HCT116 (cell line): ENCODE measurements at regions not wholly inside any gene's neighbourhood (a gene's known extent, or its start where the extent isn't known, plus 50 kb on each side); places are given as distances from the start of the nearest gene placed in this dataset.

ENCODE experiments used
- ATAC-seq: fragments of 200-7000 bp; cut with Tn5 transposase; 2 replicates; pipeline ENCODE4 v1.9.1; 2020; ENCODE audit warnings: mild to moderate bottlenecking, moderate library complexity
- BruUV-seq: library from RNA; stranded (reverse); fragments of 400-500 nt; replicated peaks from 2 replicates; lab custom pipeline; 2021; lab: Mats Ljungman, UMichigan
- CTCF ChIA-PET: fragments of 300-600 bp; sonication (Branson Sonifier 250); formaldehyde crosslinking; loops from one replicate; lab custom pipeline; 2021; ENCODE audit warnings: antibody characterized with exemption; lab: Charles Lee
- POLR2A ChIA-PET: fragments of 300-600, 350-600 bp; sonication (Branson Sonifier 250); formaldehyde crosslinking; loops from one replicate; lab custom pipeline; 2021; ENCODE audit warnings: antibody characterized with exemption; lab: Charles Lee
- RAD21 ChIA-PET, 2 experiments: fragments of 300-600 bp; sonication (Branson Sonifier 250); formaldehyde crosslinking; loops; one replicate each; lab custom pipeline; 2023; ENCODE audit warnings: low total read pairs in 2 of 2; ENCODE audit not compliant: uncharacterized antibody in 2 of 2, unreplicated experiment in 2 of 2, low non-redundant PET in 1 of 2; lab: Charles Lee
- DNase-seq: peaks from one replicate; pipeline ENCODE4 v3.0.0-alpha.2; 2010; ENCODE audit warnings: low read depth, low spot score
- H2AFZ ChIP-seq: fragments of 200-600 bp; shearing (Covaris generic), sonication (generic); 2 replicates; pipeline ENCODE4 v1.6.1; 2017; ENCODE audit warnings: low read depth, mixed run types, mixed read lengths, antibody characterized with exemption, low read length; ENCODE audit not compliant: poor library complexity, severe bottlenecking
- H3K27ac ChIP-seq: 2 replicates; pipeline ENCODE4 v1.5.1; 2012; ENCODE audit warnings: low read depth, low read length
- H3K27me3 ChIP-seq: fragments of 200-600 bp; sonication (generic); 2 replicates; pipeline ENCODE4 v1.6.1; 2016; ENCODE audit warnings: mixed run types, low read length, mixed read lengths; ENCODE audit not compliant: insufficient read depth
- H3K36me3 ChIP-seq, 2 experiments: fragments of 200-500 bp in 1 of 2; fragments of 200-600 bp in 1 of 2; sonication (Bioruptor generic) in 1 of 2; sonication (generic) in 1 of 2; 2 replicates each; pipeline versions ENCODE4 v1.5.1 to v1.6.1; 2014 to 2016; ENCODE audit warnings: low read length in 2 of 2, inconsistent platforms in 1 of 2, mixed read lengths in 1 of 2, mixed run types in 1 of 2; ENCODE audit not compliant: insufficient read depth in 2 of 2, control insufficient read depth in 1 of 2
- H3K4me1 ChIP-seq, 2 experiments: fragments of 200-600 bp in 1 of 2; sonication (generic) in 1 of 2; 2 replicates each; pipeline versions ENCODE4 v1.5.1 to v1.6.1; 2012 to 2017; ENCODE audit warnings: low read length in 2 of 2, inconsistent platforms in 1 of 2, mild to moderate bottlenecking in 1 of 2, mixed read lengths in 1 of 2, mixed run types in 1 of 2, moderate library complexity in 1 of 2; ENCODE audit not compliant: insufficient read depth in 2 of 2, control insufficient read depth in 1 of 2
- H3K4me2 ChIP-seq: fragments of 200-600 bp; sonication (generic); 2 replicates; pipeline ENCODE4 v1.6.1; 2017; ENCODE audit warnings: mixed run types, low read length, mixed read lengths
- H3K4me3 ChIP-seq, 2 experiments: fragments of 200-600 bp in 1 of 2; sonication (generic) in 1 of 2; replicated peaks in 1 of 2; 2 replicates each; pipeline ENCODE4 v1.5.1; 2011 to 2016; ENCODE audit warnings: low read length in 2 of 2, control low read depth in 1 of 2, low read depth in 1 of 2, mild to moderate bottlenecking in 1 of 2, mixed read lengths in 1 of 2, mixed run types in 1 of 2
- H3K79me2 ChIP-seq: fragments of 200-600 bp; sonication (generic); 2 replicates; pipeline ENCODE4 v1.6.1; 2017; ENCODE audit warnings: mild to moderate bottlenecking, mixed run types, low read length, moderate library complexity, mixed read lengths; ENCODE audit not compliant: insufficient read depth
- H3K9ac ChIP-seq: fragments of 200-600 bp; sonication (generic); 2 replicates; pipeline ENCODE4 v1.6.1; 2016; ENCODE audit warnings: low read length, mixed read lengths
- H3K9me2 ChIP-seq: fragments of 200-600 bp; sonication (generic), shearing (Covaris generic); 2 replicates; pipeline ENCODE4 v1.6.1; 2017; ENCODE audit warnings: mixed run types, mild to moderate bottlenecking, moderate library complexity; ENCODE audit not compliant: insufficient read depth
- H3K9me3 ChIP-seq, 2 experiments: fragments of 200-500 bp in 1 of 2; fragments of 200-600 bp in 1 of 2; sonication (Bioruptor generic) in 1 of 2; sonication (generic) in 1 of 2; 2 replicates each; pipeline ENCODE4 v1.6.1; 2014 to 2017; ENCODE audit warnings: low read length in 2 of 2, mixed read lengths in 2 of 2, inconsistent platforms in 1 of 2, low read depth in 1 of 2, mild to moderate bottlenecking in 1 of 2, mixed run types in 1 of 2, moderate library complexity in 1 of 2; ENCODE audit not compliant: control insufficient read depth in 1 of 2, insufficient read depth in 1 of 2
- H4K20me1 ChIP-seq: fragments of 200-600 bp; sonication (generic), shearing (Covaris generic); 2 replicates; pipeline ENCODE4 v1.6.1; 2017; ENCODE audit warnings: mixed run types, mild to moderate bottlenecking, moderate library complexity; ENCODE audit not compliant: insufficient read depth
- EGR1 ChIP-seq: IDR thresholded peaks from 2 replicates; pipeline ENCODE4 v1.6.1; 2012; ENCODE audit warnings: low read depth
- ELF1 ChIP-seq: IDR thresholded peaks from 2 replicates; pipeline ENCODE4 v1.6.1; 2012; ENCODE audit warnings: low read depth, borderline replicate concordance
- MAX ChIP-seq: IDR thresholded peaks from 2 replicates; pipeline ENCODE4 v1.6.1; 2012
- POLR2A ChIP-seq: IDR thresholded peaks from 2 replicates; pipeline ENCODE4 v1.7.0; 2011; ENCODE audit warnings: borderline replicate concordance; ENCODE audit not compliant: insufficient read depth, insufficient read length; ENCODE audit errors: extremely low read depth
- REST ChIP-seq: IDR thresholded peaks from 2 replicates; pipeline ENCODE4 v1.6.1; 2012; ENCODE audit warnings: low read depth
- ZBTB33 ChIP-seq: IDR thresholded peaks from 2 replicates; pipeline ENCODE4 v1.6.1; 2011; ENCODE audit warnings: mild to moderate bottlenecking, low read length, moderate library complexity; ENCODE audit not compliant: insufficient replicate concordance; ENCODE audit errors: extremely low read depth
- intact Hi-C: fragments of 100-400 bp; cut with micrococcal nuclease; formaldehyde crosslinking; loops from 2 replicates; pipeline ENCODE4 v1.10.0; 2022

GRCh38 chrX:25433307-25433706 lies 417.5 kb upstream of the ARX start (continued):
- TF ChIP-seq REST (no peak), EGR1 (no peak), MAX (no peak)

- POLR2A ChIA-PET = no interaction called here
- ATAC-seq = no peak
- no peak overlapping the region for H3K4me3 ChIP-seq
- TF ChIP-seq ELF1 = no peak
- TF ChIP-seq POLR2A = no peak
- no peak for TF ChIP-seq ZBTB33
- intact Hi-C loops = no loop called here
- no peak overlapping the region for H3K9ac ChIP-seq
- no peaks in the 10 kb centered on the region for H3K27me3 ChIP-seq
- RAD21 ChIA-PET = no interaction called here
- no peak for DNase-seq
- H3K9me3 ChIP-seq = no peaks in the 10 kb centered on the region
- H2AFZ ChIP-seq = no peak overlapping the region
- H3K27ac ChIP-seq = no peak overlapping the region
- no peaks in the 10 kb centered on the region for H3K9me2 ChIP-seq
- no peaks in the 10 kb centered on the region for H4K20me1 ChIP-seq
- H3K4me1 ChIP-seq = no peaks in the 10 kb centered on the region
- H3K79me2 ChIP-seq = no peaks in the 10 kb centered on the region
- CTCF ChIA-PET = no interaction called here
- H3K36me3 ChIP-seq = no peaks in the 10 kb centered on the region
- BruUV-seq = no TSS peak
- H3K4me2 ChIP-seq = no peak overlapping the region
These were observed 416.6 kb upstream of the ARX start for GRCh38 chrX:25432396-25432795.
